C4-2B (cell line): ENCODE measurements at regions not wholly inside any gene's neighbourhood (a gene's known extent, or its start where the extent isn't known, plus 50 kb on each side); places are given as distances from the start of the nearest gene placed in this dataset.

Experiments used
- ZFX ChIP-seq: fragments of 450-650 bp; IDR thresholded peaks from 2 replicates; pipeline ENCODE4 v1.6.1; 2017
- TF ChIP-seq, protein P1 (sequence below): fragments of 450-650 bp; conservative IDR thresholded peaks from 2 replicates; pipeline ENCODE4 v1.5.1; 2017; ENCODE audit warnings: mild to moderate bottlenecking

DNA sequence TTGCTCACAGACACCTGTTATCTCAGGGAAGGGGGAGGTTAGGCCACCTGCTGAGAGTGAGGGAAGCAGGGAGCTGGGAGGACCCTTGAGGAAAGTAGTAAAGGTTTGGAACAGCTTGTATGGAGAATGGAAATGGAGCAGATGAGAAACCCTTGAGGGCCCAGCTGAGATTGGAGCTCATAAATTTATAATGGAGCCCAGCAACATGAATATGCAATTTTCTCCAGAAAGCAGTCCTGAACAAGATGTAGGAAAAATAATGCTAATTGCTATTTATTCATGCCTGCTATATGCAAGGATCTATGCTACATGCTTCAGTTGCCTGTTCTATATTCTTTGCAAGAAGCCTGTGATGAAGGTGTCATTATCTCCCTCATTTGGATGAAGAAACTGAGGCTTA, 67.5 kb upstream of the LEF1 start:
- TF ChIP-seq, protein P1, sequence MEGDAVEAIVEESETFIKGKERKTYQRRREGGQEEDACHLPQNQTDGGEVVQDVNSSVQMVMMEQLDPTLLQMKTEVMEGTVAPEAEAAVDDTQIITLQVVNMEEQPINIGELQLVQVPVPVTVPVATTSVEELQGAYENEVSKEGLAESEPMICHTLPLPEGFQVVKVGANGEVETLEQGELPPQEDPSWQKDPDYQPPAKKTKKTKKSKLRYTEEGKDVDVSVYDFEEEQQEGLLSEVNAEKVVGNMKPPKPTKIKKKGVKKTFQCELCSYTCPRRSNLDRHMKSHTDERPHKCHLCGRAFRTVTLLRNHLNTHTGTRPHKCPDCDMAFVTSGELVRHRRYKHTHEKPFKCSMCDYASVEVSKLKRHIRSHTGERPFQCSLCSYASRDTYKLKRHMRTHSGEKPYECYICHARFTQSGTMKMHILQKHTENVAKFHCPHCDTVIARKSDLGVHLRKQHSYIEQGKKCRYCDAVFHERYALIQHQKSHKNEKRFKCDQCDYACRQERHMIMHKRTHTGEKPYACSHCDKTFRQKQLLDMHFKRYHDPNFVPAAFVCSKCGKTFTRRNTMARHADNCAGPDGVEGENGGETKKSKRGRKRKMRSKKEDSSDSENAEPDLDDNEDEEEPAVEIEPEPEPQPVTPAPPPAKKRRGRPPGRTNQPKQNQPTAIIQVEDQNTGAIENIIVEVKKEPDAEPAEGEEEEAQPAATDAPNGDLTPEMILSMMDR = no peak
- TF ChIP-seq ZFX = no peak
